NCI-H1417 (cell line): ENCODE measurements at regions not wholly inside any gene's neighbourhood (a gene's known extent, or its start where the extent isn't known, plus 50 kb on each side); places are given as distances from the start of the nearest gene placed in this dataset.
"Not testable (repeated sequence)": the region's sequence is repeated elsewhere in the genome, so short reads cannot be mapped to it uniquely, and the experiment has no call there.

Source experiments
- DNase-seq, 3 experiments: peaks; one replicate each; lab custom pipeline; 2025; lab: John Stamatoyannopoulos, UW

- DNase-seq = not testable (repeated sequence)
These were observed 111.2 kb upstream of the CYLC1 start for GRCh38 chrX:83749736-83750135.

GRCh38 chrX:83750451-83750850, 110.5 kb upstream of the CYLC1 start:
- DNase-seq = not testable (repeated sequence)

GRCh38 chrX:83759872-83760271, 101.1 kb upstream of the CYLC1 start:
- peak in 2 of 3 experiments; percentile 3 to 68 for DNase-seq

GRCh38 chrX:83771664-83772063, 89.3 kb upstream of the CYLC1 start:
- peak in 1 of 3 experiments; percentile 8 for DNase-seq
